G401 (cell line): ENCODE measurements at regions not wholly inside any gene's neighbourhood (a gene's known extent, or its start where the extent isn't known, plus 50 kb on each side); places are given as distances from the start of the nearest gene placed in this dataset.

Experiments used
- DNase-seq: peaks from one replicate; pipeline ENCODE4 v3.0.0-alpha.2; 2015; ENCODE audit warnings: low spot score
- in situ Hi-C: cut with HindIII; loops from 2 replicates; pipeline ENCODE4 v1.10.0; 2016; ENCODE audit warnings: low sequenced_read_pairs, mixed read lengths

DNA sequence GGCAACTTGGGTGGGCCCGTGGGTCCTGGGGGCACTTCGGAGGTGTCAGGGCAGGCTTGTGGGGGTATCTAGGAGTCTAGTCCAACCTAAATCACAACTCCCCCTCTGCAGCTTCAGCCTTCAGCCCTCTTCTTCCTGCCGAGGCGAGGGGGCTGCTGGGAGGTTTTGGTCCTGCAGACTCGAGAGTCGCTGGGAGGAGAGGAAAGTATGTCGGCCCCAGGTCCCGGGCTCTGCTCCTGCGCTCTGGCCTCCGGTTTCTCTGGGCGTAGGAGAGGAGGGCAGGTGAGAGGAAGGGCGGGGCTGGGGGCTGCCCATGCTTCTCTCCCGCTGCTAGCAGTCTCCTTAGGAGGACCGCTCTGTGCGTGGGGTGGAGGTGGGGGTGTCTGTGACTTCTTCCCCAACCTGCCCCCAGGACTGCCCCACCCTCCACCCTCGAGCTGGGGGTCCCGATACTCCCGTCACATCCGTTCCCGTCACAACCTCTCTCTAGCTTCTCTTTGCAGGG lies 139.8 kb upstream of the COL5A1 start:
- in situ Hi-C loops: no loop called here
- DNase-seq: no peak

DNA sequence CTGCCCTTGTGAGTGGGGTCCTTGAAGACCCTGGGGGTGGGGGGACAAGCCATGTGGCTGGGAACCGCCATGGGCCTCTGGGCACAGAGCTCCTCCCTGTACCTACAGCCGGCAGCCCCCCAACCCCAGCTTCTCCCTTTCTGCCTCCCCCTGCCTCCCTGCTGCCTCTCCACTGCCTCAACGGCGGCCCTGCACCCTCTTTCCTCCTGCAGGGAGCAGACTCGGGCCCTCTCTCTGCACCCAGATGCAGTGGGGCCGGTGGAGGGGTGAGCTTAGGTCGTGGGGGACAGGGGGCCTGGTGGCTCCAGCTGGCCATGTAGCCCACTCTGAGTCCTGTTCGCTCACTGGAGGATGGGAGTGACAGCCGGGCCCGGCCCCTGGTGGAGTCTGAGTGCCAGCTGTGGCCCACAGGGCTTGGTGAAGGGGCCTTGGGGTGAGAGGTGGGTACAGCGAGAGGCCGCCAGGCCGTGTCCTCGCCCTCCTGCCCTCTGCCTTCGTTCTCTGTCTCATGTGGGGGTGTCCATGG lies 139.3 kb upstream of the COL5A1 start:
- in situ Hi-C loops: no loop called here
- DNase-seq: no peak

DNA sequence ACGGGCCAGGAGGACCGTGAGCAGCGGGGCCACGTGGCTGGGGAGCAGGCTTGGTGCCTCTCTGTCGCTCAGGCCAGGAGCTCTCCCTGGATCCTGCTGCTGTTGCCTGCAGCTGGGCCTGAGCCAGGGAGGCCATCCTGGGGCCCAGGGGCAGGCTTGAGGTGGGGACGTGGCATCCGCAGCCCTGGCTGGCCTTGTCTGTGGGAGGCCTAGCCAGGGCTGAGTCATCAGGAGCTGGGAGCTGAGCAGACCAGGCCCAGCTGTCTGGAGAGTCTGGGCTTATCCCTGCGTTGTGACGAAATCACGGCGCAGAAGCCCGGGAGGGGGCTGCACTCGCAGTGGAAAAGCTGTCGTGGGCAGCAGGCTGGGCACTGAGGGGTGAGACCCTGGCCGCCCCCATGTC lies 138.8 kb upstream of the COL5A1 start:
- in situ Hi-C loops: no loop called here
- DNase-seq: no peak

DNA sequence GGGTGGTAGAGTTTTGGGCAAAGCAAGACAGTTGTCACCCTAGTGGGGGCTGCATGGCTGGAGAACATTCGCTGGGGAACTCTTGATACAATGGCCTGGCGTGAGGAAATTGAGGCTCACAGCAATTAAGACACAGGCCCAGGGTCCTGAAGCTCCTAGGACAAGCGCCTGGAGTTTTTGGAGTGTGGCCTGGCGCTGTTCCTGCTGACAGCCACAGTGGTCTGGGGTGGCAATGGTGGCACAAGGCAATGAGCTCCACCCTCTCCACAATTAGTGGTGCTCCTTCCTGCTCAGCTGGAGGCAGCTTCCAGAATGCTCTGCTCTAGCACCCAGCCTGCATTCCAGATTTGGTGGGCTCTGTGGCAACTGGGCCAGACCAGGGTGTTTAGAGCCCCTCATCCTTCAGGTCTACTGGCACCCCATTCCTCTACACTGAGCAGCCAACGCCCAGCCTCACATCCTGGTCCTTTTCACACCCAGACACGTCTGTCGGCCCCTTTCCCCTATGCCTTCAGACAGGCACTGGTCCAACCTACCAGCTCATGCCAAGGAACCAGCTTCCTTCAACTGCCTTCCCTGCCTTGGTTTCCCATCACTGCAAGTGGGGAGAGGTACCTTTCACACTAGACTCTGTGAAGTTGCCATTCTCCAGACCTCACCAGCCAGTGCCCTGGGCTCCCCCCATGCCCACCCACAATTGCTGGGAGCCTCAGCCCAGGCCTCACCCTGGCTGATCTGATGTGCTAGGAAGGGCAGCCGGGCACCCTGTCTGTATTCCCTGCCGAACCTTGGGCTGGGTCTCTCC lies 138.1 kb upstream of the COL5A1 start:
- in situ Hi-C loops: no loop called here
- DNase-seq: no peak

DNA sequence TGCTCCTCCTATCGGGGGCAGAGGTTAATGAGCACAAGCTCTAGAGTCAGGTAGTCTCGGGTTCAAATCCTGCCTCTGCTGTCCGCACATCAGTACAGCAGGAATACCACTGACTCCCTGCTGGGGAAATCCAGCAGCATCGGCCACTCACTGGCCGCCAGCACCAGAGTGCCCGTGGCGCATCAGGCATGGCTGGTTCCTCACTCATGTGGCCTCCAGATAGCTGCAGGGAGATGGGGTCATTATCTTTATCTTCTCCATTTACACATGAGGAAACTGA lies 137.6 kb upstream of the COL5A1 start:
- no peak for DNase-seq
- in situ Hi-C loops: no loop called here

DNA sequence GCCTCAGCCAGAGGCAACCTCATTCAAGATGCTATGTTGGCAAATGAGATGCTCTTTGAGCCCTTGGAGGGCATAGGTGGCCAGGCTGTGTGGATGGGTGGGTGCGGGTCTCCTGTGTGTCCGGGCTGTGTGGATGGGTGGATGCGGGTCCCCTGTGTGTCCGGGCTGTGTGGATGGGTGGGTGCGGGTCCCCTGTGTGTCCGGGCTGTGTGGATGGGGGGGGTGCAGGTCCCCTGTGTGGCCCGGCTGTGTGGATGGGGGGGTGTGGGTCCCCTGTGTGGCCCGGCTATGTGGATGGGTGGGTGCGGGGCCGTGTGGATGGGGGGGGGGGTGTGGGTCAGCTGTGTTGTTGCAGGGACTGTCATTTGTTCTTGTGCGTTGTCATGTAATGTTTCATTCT lies 136.6 kb upstream of the COL5A1 start:
- in situ Hi-C loops: no loop called here
- no peak for DNase-seq

DNA sequence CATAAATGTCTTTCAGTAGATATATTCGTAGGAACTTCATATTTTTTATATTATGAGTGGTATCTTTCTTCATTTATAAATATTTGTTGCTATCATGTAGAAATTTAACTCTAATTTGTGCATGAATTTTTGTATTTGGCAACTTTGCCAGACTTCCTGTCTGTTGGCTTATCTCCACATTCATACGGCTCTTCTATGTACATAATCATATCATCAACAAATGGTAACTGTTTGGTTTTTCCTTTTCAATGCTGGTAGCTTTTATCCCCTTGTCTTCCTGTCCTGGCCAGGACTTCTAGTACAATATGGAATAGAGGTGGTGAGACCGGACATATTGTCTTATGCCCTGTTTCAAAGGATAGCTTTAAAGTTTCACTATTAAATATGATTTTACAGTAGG lies 132.3 kb upstream of the COL5A1 start:
- in situ Hi-C loops: no loop called here
- DNase-seq: no peak

DNA sequence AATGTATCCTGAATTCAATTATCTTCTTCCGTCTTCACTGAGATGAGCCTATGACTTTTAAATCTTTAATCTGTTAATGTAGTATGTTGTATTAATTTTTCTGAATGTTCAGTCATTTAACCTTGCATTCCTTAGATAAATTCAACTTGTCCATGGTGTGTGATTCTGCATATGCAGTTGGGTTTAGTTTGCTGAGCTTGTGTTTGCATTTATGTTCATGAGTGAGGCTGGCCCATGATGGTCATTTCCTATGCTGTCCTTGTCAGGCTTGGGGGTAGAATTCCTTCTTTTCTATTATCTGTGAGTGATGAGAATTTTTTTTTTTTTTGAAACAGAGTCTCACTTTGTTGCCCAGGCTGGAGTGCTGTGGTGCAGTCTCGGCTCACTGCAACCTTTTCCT lies 131.8 kb upstream of the COL5A1 start:
- DNase-seq: no peak
- in situ Hi-C loops: no loop called here

DNA sequence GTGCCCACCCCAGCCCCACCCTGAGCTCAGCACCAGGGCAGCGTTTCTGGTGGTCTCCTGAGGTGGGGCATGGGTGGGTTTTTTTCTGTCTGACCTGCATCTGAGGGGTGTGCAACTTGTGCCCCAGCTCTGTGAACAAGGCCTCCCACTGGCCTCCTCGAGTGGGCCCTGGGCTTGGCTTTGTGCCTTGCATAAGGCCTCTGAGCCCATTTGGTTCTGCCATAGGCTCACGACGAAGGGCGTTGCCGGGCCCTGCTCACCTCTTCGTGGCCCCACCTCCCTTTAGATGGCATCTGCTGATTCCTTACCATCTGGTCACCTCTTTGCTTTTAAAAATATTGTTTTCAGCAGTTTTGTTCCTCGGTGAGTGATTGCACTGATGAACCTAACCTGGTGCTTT lies 127.1 kb upstream of the COL5A1 start:
- DNase-seq: no peak
- in situ Hi-C loops: no loop called here

DNA sequence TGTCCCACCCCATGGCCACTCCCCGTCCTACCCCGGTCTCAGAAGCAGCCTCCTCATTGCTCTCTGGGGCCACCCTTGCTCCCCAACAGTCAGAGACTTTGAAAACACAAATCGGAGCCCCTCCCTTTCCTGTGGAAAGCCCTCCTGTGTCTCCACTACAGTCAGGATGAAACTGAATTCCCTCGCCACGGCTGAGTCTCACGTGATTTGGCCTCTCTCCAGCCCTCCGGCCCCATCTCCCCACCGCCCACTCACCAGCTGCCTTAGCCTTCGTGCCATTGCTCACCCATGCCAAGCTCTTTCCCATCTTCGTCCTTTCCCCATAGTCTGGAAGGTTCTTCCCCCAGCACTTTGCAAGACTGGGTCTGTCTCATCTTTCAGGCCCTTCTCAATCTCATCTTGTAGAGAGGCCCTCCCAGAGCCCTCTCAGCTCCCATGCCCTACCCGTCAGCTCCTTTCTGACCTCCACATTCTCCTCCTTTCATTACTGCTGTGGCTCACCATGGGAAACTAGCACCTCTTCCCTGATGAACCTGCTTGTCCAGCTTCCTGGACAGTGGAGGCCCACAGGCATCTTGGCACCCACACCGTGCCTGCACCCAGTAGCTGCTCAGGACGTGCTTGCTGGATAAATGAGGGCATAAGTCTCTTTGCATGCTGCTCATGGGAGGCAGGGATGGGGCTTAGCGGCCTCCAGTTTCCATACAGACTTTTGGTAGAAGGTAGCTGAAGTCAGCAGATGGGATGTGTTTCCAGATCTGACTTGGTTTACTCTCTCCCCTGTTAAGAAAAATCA lies 126.4 kb upstream of the COL5A1 start:
- in situ Hi-C loops: no loop called here
- DNase-seq: no peak

DNA sequence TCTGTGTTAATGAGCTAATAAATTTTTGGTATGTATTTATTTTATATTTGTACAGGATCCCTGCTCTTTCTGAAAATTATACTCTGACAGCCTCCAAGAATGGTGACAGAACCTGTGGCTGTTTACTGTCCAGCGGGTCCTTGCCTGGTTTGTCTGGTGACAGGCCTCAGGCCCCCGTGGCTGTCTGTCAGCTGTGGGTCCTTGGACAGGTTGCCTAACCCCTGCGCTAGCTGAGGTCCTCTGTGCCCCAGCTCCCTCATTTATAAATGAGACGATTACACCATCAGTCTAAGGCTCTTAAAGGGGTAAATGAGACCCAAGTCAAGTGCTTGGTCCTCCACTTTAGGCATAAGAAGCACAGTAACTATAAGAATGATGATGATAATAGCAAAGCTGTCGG lies 125.1 kb upstream of the COL5A1 start:
- in situ Hi-C loops: no loop called here
- no peak for DNase-seq

DNA sequence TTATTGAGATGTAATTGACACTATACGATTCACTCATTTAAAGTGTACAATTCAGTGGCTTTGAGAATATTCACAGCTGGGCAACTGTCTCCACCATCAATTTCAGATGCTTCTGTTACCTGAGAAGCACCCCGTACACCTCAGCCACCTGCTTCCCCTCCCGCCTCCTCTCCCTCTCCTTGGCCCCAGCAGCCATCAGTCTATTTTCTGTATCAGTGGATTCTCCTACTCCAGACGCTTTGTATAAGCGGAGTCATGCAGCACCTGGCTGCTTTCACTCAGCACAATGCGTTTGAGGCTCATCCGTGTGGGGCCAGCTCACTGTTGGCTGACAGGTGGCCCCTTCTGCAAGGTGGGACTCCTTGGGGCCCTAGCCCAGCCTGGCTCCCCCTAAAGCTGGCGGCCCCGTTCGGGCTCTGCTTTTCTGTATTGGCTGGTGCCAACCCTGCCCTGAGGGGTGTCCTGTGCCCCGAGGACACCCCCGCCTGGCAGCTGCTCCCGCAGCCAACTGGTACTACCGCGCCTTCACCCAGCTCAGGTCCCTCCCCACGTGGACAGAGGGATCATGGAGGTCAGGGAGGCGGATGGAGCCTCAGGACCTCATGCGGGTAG lies 124.4 kb upstream of the COL5A1 start:
- in situ Hi-C loops: no loop called here
- DNase-seq: peak; percentile 28

DNA sequence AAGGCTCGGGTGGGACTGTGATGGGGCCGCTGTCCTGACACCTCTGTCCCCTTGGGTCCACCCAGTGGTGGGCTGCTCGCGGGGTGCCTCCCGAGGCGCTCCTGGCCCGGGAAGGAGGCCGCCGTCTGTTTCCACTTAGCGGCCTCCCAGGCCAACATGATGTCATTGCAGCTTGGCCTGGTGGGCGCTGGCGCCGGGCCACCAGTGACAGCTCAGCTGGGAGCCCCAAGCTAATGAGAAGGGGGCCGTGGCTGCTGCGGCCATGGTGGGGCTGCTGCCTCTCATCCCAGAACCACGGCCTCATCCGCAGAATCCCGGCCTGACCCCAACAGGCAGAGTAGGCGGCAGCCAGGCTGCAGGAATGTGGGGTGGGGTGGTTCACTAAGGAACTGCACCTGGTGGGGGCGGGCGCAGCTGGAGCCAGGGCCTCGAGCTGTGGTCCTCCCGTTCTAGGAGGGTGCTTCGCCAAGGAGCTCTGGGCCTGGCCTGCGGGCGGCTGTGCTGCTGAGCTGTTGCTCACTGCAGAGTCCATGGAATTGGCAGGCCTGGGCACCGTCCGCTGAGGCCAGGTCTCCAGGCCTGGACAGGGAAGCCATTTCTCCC lies 123.5 kb upstream of the COL5A1 start:
- in situ Hi-C loops: no loop called here
- DNase-seq: peak; percentile 67

DNA sequence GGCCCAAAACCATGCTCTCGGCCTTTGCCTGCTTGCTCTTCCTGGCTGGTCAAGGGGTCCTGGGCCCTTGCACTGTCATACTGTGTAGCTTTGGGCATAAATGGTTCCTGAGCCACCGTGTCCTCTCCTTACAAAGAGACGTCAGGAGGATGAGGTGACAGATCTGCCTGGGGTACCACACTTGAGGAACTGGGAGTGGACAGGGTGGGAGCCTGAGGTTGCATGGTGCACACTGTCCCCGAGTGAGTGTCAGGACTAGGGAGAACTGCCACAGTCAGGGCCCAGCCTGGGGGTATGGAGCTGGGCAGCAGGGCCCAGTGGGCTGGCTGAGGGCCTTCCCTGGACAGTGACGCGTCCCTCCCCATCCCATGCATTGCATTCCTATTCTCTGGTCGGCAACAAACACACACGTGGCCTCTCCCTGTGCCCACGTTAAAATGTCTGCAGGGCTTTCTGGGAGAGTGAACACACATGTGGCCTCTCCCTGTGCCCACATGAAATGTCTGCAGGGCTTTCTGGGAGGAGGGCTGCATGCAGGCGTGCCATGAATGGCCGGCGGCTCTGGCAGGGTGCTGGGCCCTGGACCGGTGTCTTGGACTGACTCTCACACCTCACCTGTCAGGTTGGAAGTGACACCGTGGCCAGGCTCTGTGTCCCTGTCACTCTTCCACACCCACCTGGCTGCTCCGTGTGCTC lies 122.1 kb upstream of the COL5A1 start:
- in situ Hi-C loops: no loop called here

DNA sequence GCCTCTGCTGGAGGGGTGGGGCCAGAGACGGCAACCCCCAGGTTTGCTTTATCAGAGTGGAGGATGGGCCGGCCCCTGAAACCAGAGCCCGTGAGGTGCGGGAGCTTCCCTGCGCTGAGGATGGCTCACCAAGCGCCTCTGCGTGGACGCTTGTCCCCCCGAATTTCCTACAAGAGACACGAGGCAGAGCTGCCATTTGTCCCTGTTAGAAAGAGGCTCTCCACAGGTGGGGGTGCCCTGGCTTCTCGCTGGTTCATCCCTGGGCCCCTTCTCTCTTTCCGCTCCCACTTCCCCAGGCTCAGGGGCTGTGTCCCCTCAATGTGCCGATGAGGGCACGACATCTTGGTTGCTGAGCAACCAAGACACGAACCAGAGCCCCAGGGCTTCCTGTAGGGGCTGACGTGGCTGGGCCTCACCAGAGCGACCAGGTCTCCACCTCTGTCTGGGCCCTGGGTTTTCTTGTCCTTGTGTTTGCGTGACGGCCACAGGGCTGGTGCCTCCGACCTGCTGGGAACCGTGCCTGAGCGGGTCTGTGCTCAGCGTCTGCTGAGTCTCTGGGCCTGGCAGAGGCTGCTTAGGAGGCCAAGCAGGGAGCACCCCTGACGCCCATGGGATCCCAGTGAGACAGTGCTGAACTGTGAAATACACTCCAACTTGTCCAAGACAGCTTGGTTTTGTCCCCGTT lies 119.6 kb upstream of the COL5A1 start:
- DNase-seq: no peak
- in situ Hi-C loops: no loop called here

More for the DNA sequence above, 122.1 kb upstream of the COL5A1 start:
- DNase-seq: no peak

DNA sequence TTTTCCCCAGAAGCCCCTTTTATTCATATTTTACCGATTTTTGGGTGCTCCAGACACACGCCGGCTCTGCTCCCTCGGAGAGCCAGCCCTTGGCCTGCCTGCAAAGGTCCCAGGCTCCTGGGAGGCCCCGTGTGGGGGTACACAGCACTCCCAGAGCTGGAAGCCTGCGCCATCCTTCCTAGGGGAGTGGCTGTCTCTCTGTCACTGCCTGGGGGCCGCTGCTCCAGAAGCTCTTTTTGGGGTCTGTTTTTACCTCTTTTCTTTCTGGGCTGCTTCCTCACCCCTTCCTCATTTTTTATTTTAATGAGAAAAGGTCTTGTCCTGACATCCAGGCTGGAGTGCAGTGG lies 119.1 kb upstream of the COL5A1 start:
- in situ Hi-C loops: no loop called here
- DNase-seq: no peak

DNA sequence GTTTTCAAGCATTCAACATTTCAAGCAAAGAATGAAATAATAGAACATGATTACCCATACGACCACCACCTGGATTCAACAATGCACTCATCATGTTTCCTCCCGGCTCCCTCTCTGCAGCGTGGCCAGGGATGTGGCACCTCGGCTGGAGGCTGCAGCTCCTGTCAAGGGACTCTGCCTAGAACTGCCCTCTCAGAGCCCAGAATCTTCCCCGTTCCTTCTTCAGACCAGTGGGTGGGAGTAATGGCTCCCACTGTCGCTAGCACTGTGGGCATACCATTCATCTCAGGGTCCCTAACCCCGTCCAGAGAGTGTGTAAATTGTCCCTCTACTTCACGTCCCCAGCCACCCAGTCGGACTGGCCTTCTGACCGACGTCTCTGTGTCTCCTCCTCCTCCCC lies 118.6 kb upstream of the COL5A1 start:
- no peak for DNase-seq
- in situ Hi-C loops: no loop called here

DNA sequence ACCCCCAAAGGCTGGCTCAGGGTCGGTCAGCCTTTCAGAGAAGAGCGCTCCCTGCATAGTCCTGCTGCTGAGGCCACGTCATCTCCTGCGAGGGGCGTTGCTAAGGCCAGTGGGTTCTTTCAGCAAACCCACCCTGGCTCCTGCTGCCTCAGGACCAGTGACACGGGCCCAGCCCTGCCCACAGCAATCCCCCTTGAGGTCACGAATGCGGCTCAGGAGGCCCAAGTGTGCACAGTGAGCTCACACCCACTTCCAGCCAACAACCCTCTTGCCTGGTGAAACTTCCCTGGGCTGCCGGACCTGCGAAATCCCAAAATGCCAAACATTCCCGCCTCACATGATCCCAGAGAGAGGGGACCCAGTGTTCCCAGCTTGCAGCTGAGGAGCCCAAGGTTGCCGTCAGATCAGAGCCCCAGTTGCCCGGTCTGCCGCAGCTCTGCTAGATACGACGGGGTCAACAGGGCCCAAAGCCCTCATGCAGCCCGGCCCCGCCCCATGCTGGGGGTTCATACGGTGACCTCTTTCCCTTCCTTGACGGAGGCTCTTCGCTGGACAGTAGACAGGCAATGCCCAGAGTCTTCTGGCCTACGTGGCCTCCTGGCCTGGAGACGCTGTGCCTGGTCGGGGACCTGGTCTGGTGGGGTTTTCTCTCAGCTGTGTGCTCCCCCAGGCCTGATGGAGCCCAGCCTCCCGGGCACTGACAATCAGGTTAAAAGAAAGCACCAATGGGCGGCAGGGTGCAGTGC lies 116.4 kb upstream of the COL5A1 start:
- in situ Hi-C loops: no loop called here
- DNase-seq: no peak
